Neural progenitor cell (in vitro differentiated cells): ENCODE measurements at regions not wholly inside any gene's neighbourhood (a gene's known extent, or its start where the extent isn't known, plus 50 kb on each side); places are given as distances from the start of the nearest gene placed in this dataset.

Experiments
- CTCF ChIP-seq: fragments of 200-600 bp; sonication (generic); IDR thresholded peaks from 2 replicates; pipeline ENCODE4 v1.5.1; 2017; ENCODE audit warnings: antibody characterized with exemption, mild to moderate bottlenecking
- EZH2 ChIP-seq: fragments of 200-600 bp; sonication (generic); IDR thresholded peaks from 2 replicates; pipeline ENCODE4 v1.6.1; 2017; ENCODE audit warnings: antibody characterized with exemption, mild to moderate bottlenecking, moderate library complexity
- EZH2phosphoT487 ChIP-seq: fragments of 200-600 bp; sonication (generic); IDR thresholded peaks from 2 replicates; pipeline ENCODE4 v1.6.1; 2017; ENCODE audit warnings: antibody characterized with exemption

- TF ChIP-seq CTCF = no peak
- no peak for TF ChIP-seq EZH2
- no peak for TF ChIP-seq EZH2phosphoT487
Measured at GRCh38 chr11:70025308-70025707, 52.8 kb upstream of the ANO1 start.
